ENCODE measurements at regions not wholly inside any gene's neighbourhood (a gene's known extent, or its start where the extent isn't known, plus 50 kb on each side); places are given as distances from the start of the nearest gene placed in this dataset.

- DNase-seq (ENCODE audit: low read depth) = no peak
These were observed 152.1 kb downstream of the KCTD15 start for GRCh38 chr19:33948651-33949335.

DNA sequence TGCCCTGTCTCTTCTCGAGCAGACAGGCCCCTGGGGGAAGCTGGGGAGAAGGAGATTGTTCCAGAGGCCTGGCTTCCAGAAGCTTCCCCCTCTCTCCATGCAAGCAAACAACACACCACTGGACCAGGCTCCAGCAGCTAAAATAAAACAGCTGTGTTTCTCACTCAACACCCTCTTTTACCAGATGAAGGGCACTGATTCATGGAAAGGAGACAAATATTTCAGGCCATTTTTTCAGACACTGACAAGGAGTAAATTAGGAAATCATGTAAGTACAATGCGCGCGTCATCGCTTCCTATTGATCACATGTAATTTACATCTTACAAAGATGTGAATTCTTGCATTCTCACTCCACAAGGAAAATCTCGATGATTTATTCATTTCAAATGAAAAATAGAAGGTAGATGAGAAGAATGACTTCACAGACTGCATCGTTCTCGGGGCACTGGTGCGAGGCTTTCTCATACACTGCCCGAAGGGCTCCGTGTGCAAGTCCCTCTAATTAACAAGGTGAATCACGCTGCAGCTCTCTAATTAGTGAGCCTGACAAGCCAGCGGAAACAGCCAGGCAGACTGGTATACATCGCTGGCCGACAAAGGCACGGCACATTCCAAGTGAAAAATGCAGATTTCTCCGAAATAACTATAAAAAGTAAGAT, 153.6 kb downstream of the KCTD15 start:
- no peak for DNase-seq (ENCODE audit: low read depth)

DNA sequence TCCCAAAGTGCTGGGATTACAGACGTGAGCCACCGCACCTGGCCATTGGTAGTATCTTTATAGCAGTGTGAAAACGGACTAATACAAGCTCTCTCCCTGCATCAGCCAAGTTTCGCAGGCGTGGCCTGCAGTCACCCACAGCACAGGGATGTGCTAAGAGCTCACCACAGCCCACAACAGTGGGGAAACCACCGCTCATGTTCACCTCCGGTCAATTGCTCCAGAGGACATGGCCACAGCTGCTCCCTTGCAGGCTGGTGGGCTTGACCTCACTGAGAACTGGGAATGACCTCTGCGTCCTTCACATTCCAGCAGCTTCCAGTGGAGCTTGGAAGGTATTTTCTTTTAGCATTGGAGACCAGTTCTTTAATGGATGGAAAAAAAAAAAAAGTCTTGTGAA, 156.4 kb downstream of the KCTD15 start:
- no peak for DNase-seq (ENCODE audit: low read depth)

GRCh38 chr19:33953592-33953991, 156.9 kb downstream of the KCTD15 start:
- DNase-seq (ENCODE audit: low read depth) = no peak

GRCh38 chr19:33954686-33955085, 158.0 kb downstream of the KCTD15 start:
- DNase-seq (ENCODE audit: low read depth) = no peak

DNA sequence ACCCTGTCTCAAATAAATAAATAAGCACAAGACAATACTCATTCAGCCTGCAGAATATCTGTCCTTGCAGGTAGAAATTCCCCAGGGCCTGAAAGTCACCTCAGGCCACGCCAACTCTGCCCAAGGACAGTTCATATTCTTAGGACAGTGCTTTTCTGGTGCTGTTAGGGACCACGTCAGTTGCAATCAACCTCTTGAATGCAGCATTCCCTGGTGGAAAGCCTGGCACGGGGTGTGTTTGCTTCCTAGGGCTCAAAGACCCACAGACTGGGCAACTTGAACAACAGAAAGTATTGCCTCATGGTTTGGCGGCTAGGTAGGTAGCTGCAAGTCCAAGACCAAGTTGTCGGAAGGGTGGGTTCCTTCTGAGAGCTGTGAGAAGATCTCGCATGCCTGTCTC, 160.3 kb downstream of the KCTD15 start:
- no peak for DNase-seq (ENCODE audit: low read depth)

DNA sequence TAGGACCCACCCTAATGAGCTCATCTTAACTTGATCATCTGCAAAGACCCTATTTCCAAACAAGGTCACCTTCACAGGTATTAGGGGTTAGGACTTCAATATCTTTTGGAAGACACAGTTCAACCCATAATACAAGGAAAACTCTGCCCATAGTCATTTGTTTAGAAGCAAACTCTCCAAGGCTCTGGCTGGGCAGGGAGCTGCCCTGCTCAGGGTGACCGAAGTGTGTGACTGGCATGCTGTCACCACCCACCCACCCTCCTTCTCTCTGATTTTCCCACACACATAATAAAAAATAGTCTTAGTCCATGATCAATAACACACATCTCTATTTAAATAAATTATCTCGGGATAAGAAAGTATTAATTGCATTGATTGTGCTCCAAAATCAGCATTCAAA, 161.1 kb downstream of the KCTD15 start:
- no peak for DNase-seq (ENCODE audit: low read depth)

DNA sequence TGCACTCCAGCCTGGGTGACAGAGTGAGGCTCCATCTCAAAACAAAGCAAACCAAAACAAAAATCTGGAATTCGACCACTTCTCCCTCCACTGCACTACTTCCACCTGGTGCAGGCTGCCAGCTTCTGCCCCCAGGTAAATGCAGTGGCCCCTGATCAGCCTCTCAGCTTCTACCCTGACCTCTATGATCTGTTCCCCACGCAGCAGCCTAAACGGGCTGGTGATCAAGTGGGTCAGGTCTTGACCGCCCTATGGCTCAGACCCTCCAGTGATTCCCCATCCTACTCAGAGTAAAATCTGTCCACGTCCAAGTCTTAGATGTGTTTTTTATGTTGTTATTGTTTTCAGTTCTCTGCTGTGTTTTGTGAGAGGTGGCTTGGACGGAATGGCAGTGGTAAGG, 163.9 kb downstream of the KCTD15 start:
- no peak for DNase-seq (ENCODE audit: low read depth)

GRCh38 chr19:33962161-33962560, 165.5 kb downstream of the KCTD15 start:
- no peak for DNase-seq (ENCODE audit: low read depth)

- DNase-seq (ENCODE audit: low read depth) = no peak
These were observed 166.8 kb downstream of the KCTD15 start for GRCh38 chr19:33963514-33963913.

- DNase-seq (ENCODE audit: low read depth) = no peak
These were observed 174.4 kb downstream of the KCTD15 start for GRCh38 chr19:33971073-33971472.

DNA sequence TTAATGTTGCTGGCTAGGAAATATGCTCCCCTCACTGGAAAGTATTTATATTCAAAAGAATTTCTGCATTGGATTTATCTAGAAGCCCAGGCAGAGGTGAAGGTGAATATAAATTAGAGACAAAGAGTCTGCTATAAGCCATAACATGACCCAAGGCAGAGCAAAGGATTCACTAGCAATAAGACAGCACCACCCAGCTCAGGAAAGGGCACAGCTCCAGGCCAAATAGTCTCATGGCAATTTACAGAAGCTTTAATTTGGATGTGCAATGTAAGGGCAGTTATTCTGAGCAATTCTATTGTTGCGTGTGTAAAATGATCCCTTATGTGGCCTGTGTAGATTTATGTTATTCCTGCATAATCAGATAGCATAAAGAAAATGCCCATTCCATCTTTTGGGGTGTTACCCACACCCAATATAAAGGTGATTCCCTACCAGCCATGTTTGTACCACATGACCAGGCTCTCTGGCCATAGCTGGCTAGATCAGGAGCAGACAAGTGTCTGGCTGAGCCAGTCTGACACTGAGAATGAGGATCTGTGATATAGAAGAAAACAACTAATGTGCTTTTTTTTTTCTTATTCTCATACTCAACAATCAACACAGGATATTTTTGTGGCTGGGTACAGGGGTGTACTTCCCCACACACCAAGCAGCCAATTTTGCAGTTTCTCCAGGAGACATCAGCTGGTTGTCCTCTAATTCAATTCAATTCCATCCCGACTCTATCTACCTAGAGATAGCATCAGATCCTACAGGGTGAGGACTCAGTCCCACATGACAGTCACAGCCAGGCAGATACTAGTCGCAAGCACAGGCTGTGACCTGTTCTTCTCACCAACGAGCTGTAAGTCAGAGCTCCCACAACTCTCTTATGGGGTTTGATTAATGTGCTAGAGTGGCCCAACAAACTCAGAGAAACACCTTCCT, 181.4 kb downstream of the KCTD15 start:
- no peak for DNase-seq (ENCODE audit: low read depth)

DNA sequence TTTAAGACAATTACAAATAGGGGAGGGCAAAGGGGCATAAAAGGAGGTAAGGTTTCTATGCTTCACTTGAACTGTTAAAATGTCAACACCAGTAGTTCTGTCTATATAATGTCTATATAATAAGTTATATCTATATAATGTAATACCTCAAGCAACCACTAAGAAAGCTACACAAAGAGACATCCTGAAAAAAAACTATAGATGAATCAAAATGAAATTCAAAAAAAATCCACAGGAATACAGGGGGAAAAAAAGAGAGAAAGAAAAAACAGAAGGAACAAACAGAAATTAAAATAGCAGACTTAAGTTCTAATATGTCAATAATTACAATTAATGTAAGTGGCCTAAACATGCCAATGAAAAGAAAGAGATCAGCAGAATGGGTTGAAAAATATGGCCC, 186.0 kb downstream of the KCTD15 start:
- no peak for DNase-seq (ENCODE audit: low read depth)

DNA sequence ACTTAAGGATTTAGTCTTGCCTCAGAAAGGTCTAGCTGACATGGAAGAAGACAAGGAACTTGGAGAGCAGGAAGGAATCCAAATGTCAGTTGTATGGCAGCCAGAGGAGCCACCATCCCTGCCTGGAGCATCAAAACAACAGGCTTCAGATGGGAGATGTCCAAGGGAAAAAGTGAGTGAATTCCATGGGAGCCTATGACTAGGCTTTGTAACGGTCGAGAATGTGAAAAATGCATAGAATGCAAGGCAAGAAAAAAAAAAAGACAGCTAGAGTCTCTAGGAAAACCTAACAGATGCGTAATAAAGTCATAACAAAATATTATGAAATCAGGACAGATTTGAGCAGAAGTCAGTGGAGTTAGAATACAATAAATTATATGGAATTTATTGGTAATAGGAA, 183.7 kb upstream of the LSM14A start:
- DNase-seq (ENCODE audit: low read depth) = no peak

DNA sequence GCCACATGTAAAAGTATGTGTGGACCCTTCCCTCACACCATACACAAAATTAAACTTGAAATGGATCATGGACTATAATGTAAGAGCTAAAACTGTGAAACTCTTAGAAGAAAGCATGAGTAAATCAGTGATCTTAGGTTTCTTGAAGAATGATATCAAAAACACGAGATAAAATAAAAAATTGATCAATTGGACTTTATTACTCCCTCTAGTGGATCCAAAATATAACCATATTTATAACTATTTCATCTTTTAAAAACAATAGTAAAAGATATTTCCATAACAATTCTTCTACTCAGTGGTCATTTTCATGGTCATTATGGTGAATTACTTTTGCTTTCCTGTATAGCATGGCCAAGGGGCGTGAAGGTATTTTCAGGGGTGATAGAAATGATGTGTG, 174.6 kb upstream of the LSM14A start:
- DNase-seq (ENCODE audit: low read depth) = no peak

DNA sequence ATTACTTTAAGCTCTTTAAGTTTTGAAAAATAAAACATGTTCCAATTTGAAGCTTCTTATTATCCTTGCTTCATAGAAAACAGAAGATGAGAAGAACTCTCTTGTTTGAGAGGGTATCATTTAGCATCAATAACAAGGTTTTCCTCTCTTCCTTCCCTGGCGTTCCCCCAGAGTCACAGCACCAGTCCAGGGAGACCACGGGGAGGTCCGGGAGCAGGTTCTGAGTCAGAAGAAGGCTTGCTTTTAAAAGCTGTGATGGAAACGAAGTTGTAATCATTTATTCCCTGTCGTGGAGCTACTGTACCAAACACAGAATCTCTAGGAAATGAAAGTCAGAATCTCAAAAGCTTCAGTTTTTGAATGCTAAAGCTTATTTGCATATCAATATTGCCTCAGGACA, 174.0 kb upstream of the LSM14A start:
- DNase-seq (ENCODE audit: low read depth) = no peak

GRCh38 chr19:33998739-33999345, 173.5 kb upstream of the LSM14A start:
- DNase-seq (ENCODE audit: low read depth) = no peak

DNA sequence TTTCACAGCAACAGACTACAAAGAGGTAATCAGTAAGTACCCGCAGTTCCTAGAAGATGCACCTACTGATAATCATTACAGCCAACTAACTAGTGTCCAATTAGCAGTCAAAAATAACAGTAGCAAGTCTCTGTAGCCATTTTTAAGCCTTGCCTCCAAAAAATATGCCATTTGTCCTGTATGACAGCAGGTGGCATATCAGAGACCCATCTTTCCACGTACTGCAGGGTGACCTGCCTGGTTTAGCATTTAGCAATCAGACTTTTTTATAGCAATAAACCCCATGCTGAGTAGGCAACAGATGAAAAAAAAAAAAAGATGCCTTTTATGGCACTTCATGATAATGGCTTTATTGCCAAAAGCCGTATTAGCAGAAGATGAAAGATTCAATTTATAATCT, 155.3 kb upstream of the LSM14A start:
- no peak for DNase-seq (ENCODE audit: low read depth)

DNA sequence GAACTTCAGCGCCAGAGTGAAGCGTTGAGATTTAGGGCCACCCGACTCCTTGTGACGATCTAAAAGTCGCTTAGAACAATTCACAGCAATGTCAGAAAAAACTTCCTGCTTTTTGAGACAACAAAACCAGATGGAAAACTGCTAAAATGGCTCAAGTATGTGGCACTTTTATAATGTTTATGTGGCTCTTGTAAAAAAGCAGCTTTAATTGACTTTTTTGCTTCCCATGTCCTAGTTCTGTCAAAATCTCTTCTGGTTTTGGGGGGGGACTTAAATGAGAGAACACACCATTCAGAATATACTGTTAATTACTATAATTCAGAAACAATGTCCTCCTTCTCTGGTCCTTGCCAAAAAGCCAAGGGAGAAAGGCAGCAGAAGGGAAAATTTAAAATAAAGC, 154.7 kb upstream of the LSM14A start:
- no peak for DNase-seq (ENCODE audit: low read depth)

GRCh38 chr19:34018546-34018945, 153.8 kb upstream of the LSM14A start:
- no peak for DNase-seq (ENCODE audit: low read depth)

GRCh38 chr19:34023381-34023780, 148.9 kb upstream of the LSM14A start:
- no peak for DNase-seq (ENCODE audit: low read depth)

DNA sequence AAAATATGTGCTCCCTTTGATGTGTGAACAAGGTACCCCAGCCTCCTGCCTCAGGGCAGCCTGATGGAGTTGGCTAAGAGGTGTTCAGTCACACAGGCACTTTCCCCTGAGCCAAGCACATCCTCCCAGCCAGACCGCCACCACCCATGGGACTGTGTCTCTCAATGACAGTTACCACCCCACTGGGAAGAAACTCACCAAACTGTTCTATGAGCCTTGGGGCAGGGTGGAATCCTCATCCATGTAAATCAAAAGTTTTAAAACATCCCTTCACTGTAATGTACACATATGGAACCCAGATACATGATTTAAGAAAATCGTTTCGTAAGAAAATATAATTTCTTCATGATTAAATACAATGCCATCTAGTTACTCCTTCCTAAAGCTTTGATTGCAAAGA, 138.4 kb upstream of the LSM14A start:
- no peak for DNase-seq (ENCODE audit: low read depth)
